GM23248 (cell line): ENCODE measurements at regions not wholly inside any gene's neighbourhood (a gene's known extent, or its start where the extent isn't known, plus 50 kb on each side); places are given as distances from the start of the nearest gene placed in this dataset.
"Not testable (repeated sequence)": the region's sequence is repeated elsewhere in the genome, so short reads cannot be mapped to it uniquely, and the experiment has no call there.

Experiments
- EZH2 ChIP-seq: fragments of 200-600 bp; sonication (generic); IDR thresholded peaks from 2 replicates; pipeline ENCODE4 v1.6.1; 2018; ENCODE audit warnings: antibody characterized with exemption, mild to moderate bottlenecking; ENCODE audit not compliant: insufficient read depth, poor library complexity, severe bottlenecking
- EZH2phosphoT487 ChIP-seq: fragments of 200-600 bp; sonication (generic); IDR thresholded peaks from 2 replicates; pipeline ENCODE4 v1.6.1; 2018; ENCODE audit warnings: antibody characterized with exemption, moderate library complexity, mild to moderate bottlenecking, low read depth; ENCODE audit not compliant: insufficient read depth

- TF ChIP-seq EZH2, EZH2phosphoT487: not testable (repeated sequence)
These were observed 123.2 kb upstream of the NBPF26 start for GRCh38 chr1:120600442-120601041.
